D721Med (cell line): ENCODE measurements at regions not wholly inside any gene's neighbourhood (a gene's known extent, or its start where the extent isn't known, plus 50 kb on each side); places are given as distances from the start of the nearest gene placed in this dataset.

Experiments used
- DNase-seq: peaks from one replicate; pipeline ENCODE4 v3.0.0; 2011; ENCODE audit warnings: low spot score; ENCODE audit not compliant: insufficient read length
- FAIRE-seq: peaks from 2 replicates; lab custom pipeline; 2011; peaks lifted over from hg19 to GRCh38; lab: Jason Lieb, UNC
- TF ChIP-seq, protein P1 (sequence below): IDR thresholded peaks from 2 replicates; pipeline ENCODE4 v1.5.1; 2012; ENCODE audit warnings: mild to moderate bottlenecking, control low read depth; ENCODE audit not compliant: insufficient read depth; ENCODE audit errors: missing control alignments

DNA sequence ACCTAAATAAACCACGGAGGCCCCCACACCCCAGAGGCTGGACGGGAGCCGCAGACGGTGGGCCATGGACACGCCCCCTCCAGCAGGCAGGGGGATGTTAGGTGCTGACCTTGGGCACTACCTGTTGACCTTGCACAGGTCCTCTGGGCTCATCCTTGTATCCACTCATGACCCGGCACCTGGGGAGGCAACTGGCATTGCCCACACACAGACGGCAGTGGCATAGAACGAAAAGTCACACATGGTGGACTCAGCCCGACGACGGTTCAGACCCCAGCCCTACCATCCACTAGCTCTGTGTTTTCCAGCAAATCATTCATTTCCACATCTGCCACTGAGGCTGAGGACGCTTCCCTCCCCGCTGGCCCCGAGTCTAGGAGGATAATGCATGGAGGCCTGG, 247.7 kb upstream of the PPP2R2D start:
- TF ChIP-seq, protein P1, sequence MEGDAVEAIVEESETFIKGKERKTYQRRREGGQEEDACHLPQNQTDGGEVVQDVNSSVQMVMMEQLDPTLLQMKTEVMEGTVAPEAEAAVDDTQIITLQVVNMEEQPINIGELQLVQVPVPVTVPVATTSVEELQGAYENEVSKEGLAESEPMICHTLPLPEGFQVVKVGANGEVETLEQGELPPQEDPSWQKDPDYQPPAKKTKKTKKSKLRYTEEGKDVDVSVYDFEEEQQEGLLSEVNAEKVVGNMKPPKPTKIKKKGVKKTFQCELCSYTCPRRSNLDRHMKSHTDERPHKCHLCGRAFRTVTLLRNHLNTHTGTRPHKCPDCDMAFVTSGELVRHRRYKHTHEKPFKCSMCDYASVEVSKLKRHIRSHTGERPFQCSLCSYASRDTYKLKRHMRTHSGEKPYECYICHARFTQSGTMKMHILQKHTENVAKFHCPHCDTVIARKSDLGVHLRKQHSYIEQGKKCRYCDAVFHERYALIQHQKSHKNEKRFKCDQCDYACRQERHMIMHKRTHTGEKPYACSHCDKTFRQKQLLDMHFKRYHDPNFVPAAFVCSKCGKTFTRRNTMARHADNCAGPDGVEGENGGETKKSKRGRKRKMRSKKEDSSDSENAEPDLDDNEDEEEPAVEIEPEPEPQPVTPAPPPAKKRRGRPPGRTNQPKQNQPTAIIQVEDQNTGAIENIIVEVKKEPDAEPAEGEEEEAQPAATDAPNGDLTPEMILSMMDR: no peak
- FAIRE-seq (no peak), DNase-seq (no peak)

DNA sequence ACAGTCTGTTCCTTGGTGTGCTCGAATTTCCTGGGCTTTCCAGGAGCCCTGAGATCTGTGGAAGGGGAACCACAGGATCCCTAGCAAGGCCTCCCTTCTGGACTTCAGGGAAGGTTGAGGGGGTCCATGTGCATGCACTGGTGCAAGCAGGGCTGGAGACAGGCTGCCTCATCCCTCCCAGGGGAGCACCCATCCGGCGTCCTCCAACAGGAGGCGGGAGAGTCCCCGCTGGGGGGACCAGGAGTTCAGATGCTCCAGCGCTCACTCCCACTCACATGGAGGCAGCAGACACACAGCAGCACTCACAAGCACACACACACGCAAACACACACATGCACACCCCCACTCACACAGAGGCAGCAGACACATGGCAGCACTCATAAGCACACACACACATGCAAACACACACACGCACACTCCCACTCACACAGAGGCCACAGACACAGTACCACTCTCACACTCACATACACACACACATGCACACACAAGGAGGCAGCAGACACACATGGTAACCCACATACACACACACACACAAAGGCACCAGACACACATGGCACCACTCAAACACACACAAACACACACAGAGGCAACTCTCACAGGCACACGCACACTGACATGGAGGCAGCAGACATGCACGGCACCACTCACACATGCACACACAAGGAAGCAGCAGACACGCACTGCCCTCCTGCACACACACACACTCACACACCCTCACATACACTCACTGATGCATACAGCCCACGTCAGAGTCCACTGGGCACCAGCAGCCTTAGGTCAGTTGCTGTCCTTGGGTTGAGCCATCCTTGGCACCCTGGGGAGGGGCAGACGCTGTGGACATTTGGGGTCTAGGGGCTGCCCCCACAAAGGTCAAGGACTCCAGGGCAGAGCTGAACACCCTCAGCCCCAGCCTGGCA, 247.0 kb upstream of the PPP2R2D start:
- FAIRE-seq (no peak), DNase-seq (no peak)
- TF ChIP-seq, protein P1: no peak

DNA sequence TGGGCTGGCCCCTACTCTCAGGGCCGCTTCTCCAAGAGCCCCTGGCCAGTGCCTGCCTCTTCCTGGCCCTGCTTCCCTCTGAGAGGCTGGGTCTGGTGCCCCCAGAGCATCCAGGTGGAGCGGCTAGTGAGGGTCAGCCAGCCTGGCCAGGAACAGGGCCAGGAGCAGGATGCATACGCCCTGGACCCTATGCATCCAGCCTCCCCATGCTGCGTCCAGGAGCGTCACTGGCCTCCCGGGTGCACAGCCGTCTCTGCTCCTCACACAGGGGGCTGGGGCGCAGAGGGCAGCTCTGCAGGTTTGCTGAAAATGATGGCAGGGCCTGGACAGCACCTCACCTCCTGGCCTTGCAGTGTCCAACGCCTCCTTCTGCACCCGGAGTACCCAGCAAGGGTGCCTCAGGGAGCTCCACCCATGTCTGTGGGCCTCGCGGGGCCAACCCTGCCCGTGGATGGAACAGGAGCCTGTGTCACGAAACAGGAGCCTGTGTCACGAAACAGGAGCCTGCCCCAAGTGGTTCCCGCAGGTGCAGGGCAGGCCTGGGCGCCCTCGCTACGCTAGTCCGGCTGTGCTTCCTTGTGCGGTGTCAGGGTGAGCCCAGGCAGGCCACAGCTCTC, 246.2 kb upstream of the PPP2R2D start:
- TF ChIP-seq, protein P1: no peak
- FAIRE-seq (no peak), DNase-seq (no peak)

DNA sequence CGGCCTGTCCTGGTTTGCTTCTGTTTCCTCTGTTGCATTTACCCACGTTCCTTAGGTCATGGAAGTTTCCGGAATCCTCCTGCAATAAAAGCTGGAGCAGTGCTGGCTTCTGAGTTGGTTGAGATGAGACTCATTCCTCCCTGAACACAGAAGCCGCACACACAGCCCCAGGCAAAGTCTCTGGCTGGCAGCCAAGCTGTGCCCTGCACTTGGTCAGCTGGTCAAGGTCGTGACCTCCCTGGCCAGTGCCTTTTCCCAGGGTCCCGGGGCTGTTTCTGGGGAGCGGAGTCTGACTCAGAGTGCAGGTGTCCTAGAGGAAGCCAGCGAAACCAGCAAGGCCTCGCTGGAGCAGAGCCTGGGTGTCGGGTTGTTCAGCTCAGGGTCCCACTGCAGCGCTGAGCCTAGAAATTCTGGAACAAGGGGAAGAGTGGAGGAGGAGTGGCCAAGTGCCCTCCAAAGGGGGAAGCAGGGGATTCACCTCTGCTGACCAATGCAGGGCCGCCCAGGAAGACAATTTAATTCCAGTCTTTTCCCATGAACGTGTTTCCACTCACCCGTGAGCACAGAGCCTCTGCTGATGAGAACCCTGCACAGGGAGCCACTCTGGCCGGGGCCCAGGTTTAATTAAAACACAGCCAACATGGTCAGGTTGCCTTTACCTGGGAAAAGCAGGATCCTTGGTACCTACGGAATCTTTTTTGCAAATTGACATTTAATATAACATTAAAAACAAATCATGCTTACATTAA, 245.5 kb upstream of the PPP2R2D start:
- FAIRE-seq (no peak), DNase-seq (no peak)
- TF ChIP-seq, protein P1: no peak

DNA sequence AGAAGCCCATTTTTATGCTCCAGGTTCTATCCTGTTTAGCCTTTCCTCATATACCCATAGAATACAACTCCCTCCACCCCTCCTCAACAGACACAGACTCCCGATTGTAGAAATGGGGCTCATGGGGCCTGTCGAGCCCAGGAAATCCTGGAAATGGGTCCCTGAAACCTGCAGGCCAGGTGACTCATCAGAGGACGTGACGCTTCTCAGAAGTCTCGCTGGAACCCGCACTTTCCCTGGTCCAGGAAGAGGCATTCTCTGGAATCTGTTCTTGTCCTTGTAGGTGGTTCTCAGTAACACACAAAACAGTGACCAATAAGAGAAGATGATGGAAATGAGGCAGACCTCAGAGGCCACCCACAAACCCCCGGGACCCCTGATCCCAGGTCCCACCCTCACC, 244.8 kb upstream of the PPP2R2D start:
- DNase-seq: no peak
- TF ChIP-seq, protein P1: no peak
- no peak for FAIRE-seq

DNA sequence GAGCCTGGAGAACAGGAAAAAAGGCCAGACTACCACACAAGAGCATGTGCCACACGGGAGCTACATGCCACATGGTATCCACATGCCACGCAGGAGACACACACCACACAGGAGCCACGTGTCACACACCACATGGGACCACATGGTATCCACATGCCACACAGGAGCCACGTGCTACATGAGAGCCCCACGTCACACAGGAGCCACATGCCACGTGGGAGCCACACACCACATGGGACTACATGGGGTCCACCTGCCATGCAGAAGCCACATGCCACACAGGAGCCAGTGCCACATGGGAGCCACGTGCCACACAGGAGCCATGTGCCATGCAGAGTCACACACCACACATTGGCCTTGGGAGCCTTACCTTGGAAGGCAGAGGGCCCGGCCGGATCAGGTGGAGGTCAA, 244.4 kb upstream of the PPP2R2D start:
- no peak for DNase-seq
- no peak for FAIRE-seq
- TF ChIP-seq, protein P1: no peak
